GM18873 (cell line): ENCODE measurements at regions not wholly inside any gene's neighbourhood (a gene's known extent, or its start where the extent isn't known, plus 50 kb on each side); places are given as distances from the start of the nearest gene placed in this dataset.
"Not testable (repeated sequence)": the region's sequence is repeated elsewhere in the genome, so short reads cannot be mapped to it uniquely, and the experiment has no call there.

Source experiments
- ATAC-seq: cut with Tn5 transposase; IDR thresholded peaks from one replicate; pipeline ENCODE4 v1.9.1; 2021; ENCODE audit warnings: mild to moderate bottlenecking, moderate library complexity, moderate number of reproducible peaks; ENCODE audit not compliant: unreplicated experiment, low FRiP score

DNA sequence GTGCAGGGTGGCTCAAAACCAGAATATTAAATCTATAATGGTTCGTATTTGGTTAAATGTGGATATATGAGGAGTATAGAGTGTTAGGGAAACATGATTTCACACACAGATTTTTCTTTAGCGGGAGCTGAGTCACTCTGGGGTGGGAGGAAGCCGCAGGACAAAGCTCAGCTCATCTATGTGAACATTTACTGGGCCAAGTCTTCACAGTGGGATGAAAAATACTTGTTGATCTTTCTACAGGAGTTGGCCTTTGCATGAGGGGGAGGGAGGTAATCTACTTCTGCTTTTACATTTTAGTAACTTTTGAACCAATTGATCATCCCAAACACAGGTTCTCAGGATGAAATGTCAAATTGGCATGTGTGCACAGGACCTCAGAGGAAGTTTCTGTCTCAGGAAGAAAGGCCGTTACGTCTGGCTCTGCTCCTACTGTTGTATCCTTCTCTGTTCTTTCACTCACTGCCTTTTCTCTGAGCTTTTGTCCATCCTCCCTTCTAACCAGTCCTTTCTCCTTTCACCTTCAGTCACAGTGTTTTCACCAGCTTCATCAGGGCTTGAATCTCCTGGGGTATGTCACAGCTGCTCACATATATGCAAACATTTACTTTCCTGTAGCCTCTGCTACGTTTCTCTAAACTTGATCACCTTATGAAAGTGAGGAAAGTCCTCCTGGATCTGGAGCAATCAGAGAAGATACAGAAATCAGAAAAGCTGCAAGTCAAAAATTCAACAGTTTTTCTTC is 943.3 kb upstream of the FANCL start:
- no peak for ATAC-seq

DNA sequence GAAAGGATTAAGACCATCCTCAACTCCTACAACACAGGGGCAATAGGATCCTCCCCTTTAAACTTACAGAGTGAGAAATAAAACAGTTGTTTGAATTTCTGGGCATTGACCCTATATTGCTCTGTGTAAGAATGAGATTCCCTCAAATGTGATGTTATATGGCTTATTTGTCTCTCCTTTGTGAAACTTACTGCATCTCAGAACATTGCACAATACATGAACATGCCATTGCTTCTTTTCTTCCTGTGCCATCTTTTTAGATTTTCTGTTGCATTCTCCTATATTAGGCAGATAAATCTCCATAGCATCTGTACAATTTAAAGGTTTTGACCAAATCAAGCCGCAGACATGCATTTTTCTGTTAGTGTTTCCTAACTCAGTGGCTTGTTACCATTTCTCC is 941.9 kb upstream of the FANCL start:
- ATAC-seq = no peak

DNA sequence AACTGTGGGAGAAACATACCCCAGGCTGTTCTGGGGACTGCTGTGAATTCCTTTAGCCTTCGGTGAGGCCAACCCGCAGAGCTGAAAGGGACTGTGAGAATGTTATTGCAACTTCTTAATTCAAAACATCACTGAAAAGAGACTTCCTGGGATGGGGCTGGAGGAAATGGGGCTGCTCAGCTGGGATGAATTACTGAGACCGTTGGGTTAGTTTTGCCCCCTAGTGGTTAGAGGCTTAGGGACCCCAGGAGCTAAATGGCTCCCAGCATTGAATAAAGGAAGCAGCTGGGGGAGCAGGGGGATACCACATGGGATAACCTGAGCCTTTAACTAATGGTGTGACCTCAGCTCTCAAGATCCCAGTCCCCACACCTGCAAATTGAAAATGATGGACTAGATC is 941.1 kb upstream of the FANCL start:
- ATAC-seq = no peak

DNA sequence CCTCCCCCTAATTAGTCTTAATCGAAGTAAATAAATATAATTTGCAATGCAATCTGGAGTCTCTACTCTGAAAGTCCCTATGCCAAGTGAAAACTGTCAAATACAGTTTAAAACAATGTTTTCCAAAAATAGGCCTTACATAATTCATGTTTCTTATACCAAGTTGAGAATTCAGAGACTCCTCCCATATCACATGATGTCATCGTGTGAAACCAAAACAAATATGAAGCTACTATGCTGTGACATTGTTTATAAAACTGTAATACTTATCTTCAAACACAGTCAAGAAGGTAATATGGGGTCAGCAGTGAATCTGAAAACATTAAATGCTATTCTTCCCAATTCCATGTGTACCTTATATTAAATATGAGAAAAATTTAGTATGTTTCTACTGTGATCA is 940.2 kb upstream of the FANCL start:
- ATAC-seq = no peak

DNA sequence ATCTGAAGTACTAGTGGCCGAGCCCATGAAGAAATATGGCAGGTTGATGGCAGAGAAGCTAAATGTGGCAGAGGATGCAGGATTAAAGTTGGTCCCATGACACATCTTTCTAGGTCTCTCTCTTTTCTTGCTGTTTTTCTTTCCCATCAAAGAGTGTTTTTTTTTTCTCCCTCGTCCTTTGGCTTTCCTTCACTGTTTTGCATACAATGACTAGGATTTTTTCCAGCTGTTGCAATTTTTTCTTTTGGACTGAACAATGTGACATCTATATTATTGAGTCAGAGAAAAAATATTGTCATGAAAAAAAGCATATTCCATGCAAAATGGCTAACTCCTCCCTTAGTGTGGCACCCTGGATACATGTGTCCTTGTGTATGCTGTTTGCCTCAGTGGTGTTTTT is 939.5 kb upstream of the FANCL start:
- no peak for ATAC-seq

DNA sequence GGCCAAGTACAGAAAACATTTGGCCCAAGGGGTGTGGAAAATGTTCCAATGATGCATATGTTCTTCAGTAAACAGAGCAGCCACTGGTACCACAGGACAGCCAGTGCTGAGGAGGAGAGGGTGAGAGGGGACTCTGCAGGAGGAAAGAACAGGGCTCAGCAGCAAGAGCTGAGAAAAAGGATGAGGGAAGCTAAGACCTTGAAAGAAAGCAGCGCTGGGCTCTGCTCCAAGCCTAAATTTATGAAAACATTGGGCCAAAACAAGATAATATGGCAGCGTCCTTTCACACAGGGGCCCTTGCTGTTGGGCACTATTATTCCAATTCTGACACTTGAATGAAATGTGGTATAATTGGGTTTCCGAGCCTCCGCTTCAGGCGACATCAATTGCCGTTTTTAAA is 939.0 kb upstream of the FANCL start:
- no peak for ATAC-seq

DNA sequence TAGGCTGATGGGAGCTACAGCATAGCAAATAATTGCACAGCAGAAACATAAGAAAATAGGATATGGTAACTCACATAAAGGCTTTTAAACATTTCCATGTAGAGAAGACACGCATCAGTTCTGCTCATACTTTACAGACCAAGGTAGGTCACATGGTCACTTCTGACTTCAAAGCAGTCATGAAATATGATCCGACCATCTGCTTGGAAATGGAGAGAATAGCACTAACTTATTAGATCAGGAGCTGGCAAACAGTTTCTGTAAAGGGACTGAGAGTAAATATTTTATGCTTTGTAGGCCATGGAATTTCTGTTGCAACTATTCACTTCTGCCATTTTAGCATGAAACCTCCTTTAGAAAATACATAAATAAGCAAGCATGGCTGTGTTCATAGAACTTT is 936.6 kb upstream of the FANCL start:
- no peak for ATAC-seq

DNA sequence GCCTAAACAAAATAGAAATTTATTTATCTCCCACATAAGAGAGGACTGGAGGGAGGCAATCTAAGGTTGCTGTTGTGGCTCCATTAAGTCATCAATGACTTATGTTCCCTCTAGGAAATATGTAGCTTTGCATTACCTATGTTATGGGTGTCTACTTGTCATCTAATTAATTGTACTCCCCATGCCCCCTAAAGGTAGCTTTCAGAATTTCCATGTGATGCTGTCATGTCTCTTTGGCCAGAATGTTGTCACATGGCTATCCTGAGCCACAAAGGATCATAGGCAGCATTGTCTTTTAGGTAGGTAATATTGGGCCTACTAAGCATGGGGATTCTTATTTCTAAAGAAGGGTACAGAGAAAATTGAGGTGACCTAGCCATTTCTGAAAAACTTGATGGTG is 935.6 kb upstream of the FANCL start:
- no peak for ATAC-seq

DNA sequence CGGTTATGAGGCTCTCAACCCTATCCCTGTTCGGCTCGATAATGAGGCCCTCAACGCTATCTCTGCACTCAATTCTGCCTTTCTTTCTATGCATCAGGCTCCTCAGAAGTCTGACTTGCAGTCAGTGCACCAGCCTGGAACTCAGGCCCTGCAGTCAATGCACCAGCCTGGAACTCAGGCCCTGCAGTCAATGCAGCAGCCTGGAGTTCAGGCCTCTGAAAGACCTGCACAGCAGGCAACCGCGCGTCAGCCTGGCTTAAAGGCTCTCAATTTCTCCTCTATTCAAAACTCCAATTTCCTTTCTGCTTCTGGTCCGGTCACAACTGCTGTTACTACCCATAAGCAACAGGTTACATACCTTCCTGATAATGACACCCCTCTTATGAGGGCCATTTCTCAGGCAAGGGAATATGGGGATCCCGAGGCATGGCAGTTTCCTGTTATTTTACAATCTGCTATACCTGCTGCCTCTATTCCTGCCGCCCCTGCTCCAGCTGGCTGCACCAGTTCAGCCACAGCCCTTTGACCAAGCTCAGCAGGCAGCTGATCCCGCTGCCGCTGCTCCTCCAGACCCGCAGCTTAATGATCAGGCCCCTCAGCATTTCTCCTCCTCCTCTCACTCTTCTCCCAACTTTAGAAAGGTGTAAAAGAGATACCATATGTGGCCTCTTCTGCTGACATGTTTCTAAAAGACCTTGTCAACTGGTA is 933.6 kb upstream of the FANCL start:
- no peak for ATAC-seq

DNA sequence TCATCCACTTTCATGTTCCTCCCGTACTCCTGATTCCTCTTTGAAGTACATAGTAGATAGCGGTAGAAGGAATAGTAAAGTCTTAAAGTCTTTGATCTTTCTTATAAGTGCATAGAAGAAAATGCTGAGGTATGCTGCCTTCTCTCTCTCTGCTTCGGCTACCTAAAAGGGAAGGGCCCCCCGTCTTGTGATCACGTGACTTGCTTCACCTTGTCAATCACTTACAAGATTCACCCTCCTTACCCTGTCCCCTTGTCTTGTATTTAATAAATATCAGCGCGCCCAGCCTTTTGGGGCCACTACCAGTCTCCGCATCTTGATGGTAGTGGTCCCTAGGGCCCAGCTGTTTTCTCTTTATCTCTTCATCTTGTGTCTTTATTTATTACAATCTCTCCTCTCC is 932.2 kb upstream of the FANCL start:
- no peak for ATAC-seq

DNA sequence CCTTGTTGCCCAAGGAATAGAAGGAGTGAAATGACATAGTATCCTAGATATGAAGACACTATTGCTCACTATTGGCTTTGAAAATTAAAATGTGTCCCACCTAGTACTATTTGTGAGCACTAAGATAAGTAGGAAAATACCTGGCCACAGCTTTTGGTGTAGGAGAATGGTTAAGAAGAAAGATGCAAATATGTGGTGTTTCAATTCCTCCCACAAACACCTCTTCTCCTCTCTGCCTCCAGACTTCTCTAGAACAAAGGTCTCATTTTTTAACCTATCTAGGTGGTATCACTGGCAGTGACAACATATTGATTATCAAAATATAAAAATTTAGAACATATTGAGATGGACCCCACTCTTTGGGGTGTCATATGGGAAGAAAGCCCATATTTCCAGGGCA is 929.9 kb upstream of the FANCL start:
- no peak for ATAC-seq

DNA sequence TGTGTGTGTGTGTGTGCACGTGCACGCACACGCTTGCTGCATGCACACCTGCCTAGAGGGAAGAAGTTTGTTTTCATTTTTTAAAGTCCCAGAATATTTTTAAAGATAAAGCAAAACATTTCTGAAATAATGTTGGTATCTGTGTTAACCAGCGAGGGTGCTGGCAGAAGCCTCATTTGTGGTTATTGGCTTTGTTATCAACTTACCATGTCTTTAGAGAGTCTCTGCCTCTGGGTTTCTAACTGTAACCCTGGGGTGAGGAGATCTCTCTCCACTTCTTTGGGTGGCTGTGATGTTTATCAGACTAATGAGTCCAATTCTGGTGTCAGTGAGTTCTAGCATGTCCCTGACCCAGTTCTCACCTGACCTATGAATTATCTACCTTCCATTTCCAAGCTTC is 927.6 kb upstream of the FANCL start:
- no peak for ATAC-seq

DNA sequence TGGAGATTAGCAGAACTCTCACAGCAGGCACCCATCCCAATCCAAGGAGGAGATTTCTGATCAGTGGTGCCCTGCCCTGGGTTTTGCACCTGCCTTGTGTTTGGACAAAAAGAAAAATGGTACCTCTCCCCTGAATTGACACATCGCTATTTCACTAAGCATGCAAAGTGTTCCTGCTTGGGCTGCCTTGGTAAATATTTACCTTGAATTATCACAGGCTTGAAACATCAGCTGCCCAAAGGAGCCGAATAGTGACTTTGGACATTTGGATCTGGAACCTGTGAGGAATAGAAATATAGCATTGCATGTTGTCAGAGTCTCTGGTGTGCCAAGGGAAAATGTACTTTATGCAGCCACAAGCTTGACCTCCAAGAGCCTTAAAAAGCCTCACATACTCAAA is 926.4 kb upstream of the FANCL start:
- ATAC-seq = no peak

DNA sequence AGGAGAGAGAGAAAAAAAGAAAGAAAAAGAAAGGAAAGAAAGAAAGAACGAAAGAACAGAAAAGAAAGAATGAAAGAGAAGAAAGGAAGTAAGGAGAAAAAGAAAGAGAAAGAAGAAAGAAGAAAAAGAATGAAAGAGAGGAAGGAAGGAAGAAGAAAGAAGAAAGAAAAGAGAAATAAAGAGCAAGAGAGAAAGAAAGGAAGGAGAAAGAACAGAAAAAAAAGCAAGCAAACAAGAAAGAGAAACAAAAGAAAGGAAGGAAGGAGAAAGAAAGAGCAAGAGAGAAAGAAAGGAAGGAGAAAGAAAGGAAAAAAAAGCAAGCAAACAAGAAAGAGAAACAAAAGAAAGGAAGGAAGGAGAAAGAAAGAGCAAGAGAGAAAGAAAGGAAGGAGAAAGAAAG is 916.8 kb upstream of the FANCL start:
- ATAC-seq = not testable (repeated sequence)

DNA sequence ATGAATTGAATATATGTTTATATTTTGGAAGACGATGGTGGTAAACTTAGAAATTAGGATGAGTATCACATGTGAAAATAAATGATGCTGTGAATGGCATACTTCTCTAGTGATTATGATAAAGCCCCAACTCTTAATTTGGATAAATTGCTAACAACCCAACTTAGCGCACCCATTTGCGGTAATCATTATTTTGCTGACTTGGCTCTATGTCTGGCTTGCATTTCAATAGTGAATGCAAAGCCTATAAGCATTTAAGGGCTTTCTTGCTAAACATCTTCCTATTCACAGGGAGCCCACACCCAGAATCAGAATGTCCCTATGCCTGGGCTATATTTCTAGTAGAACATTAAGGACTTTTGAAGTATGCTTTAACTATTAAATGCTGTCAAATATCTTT is 910.7 kb upstream of the FANCL start:
- ATAC-seq = no peak

DNA sequence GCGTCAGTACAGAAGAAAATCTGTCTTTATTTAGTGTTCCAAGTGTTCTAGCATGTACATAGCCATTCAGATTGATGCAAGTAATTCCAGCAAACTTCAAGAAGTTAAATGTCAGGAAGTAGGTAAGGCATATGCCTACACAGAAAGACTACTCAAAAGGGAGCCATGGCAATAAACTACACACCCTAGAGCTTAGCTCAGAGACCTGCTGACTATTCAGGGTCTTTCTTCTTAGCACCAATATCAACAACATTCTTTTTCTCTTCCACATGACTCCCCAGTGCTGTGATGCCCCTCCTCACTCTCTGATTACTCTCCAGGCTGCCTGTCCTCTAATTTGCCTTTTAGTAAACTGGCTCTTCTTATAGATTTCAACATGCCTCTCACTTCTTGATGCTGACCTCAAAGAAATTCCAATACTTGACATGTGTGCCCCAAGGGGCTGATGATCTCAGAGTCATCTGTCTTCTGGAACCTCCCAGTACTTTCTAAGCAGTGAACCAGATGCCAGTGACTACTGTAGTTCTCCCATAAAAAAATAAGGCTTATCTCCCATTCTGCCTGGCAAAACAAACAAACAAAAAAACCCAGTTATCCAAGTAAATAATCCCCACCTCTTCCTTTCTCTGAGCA is 909.2 kb upstream of the FANCL start:
- ATAC-seq = no peak

DNA sequence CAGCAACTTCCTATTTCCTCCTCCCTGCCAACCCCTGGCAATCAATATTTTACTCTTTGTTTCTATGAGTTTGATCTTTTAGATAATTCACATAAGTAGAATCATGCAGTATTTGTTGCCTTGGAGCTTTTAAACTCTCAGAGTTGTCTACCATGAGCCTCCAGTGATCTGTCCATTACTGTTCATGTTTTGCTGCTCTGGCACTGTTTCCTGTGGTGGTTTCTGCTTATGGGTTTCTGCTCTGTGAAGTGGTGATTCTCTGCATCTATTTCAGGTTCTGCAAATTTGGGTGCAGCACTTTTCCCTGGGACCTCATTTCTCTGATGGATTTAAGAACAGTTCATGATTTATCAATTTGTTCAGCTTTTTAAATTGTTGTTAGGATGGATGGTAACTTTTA is 908.1 kb upstream of the FANCL start:
- no peak for ATAC-seq

DNA sequence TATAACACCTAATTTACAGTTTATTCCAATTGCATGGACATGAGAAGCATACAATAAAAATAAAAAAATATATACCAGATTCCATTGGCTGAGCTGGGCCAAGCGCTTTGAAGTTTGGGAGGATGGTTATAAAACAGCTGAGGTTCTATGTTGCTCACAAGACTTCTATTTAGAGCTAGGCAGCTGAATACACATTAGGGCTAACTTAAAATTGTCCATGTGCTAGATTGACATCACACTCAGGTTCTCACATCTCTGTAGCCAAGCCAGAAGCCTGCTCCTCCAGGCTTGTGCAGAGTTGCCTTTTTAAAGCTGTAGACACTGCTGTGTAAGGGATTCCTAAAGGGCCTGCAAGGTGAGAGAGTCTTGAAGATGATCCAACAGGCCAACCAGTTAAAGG is 871.1 kb upstream of the FANCL start:
- no peak for ATAC-seq

DNA sequence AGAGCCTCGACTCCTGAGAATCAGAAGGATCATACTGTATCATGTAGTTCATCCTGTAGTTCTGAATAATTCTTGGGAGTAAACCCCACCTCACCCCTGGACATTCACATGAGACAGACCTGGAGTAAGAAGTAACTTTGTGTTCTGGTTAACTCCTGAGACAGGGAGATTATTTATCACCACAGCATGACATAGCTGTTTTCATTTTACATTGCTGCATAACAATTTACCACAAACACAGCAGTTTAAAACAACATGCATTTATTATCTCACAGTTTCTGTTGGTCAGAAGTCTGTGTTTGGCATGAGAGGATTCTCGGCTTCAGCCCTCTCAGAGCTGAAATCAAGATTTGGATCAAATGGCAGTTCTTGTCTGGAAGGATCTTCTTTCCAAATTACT is 855.8 kb upstream of the FANCL start:
- ATAC-seq = no peak

DNA sequence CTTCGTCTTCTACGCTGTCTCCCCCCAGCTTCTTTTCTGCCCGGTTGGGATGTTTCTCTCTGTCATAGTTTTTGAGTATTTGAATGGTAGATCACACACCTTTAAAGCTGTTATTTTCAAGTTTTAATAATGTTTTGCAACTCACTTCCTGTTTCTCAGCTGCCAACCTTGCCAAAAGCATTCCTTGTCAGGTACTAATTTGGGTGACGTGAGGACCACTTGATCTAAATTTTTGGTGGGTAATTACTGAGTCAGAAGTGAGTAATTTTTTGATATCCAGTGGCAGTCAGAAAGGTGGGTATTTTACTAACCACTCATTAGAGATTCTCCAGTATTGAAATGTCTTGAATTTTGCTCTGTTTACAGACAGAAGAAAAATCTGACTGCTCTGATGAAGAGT is 852.4 kb upstream of the FANCL start:
- no peak for ATAC-seq

DNA sequence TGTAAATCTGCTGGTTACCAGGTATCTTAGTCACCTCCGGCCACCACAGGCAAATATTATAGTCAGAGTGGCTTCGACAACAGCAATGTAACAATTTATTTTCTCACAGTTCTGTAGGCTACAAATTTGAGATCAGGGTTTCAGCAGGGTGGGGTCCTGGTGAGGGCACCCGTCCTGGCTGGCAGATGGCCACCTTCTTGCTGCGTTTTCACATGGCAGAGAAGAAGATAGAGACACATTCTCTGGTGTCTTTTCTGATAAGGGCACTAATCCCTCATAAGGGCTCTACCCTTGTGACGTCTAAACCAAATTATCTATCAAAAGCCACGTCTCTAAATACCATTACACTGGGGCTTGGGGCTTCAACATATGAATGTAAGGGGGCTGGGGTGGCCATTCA is 843.2 kb upstream of the FANCL start:
- no peak for ATAC-seq
